ENCODE measurements at regions not wholly inside any gene's neighbourhood (a gene's known extent, or its start where the extent isn't known, plus 50 kb on each side); places are given as distances from the start of the nearest gene placed in this dataset.

DNA sequence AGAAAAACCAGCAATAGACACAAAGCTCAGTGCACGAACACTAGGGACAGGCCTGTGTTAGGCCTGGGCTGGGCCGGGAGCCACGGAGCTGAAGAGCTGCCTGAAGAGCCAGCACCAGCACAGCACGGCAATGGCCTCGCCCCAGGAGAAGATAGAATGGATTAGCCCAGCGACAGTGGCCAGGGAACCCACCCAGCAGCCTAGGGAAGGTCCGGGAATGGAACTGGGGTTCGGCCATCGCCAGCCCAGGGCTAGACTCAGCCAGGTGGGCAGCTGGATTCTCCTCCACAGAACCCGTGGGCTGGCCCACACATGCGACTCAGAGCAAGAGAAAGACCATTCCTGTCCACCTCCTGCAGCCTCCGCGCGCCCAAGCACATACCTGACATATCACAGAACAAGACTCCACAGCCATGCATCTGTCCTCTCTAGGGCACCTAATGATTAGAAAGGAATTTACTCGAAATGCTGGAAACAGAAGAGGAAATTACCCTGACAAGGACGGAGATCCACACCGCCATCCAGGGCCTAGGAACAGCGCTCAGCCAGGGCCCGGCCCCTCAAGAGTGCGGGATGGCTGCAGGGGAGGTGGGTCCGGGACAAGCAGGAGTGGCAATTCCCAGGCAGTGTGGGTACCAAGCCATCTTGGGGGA is 82.8 kb downstream of the TMEM18 start:
- no peak for DNase-seq
- Histone ChIP-seq H3K27me3 (ENCODE audit: low read depth) (peaks cover 66% of the 10 kb centered on the region), H3K27ac (replicated peaks) (no peak overlapping the region), H3K4me3 (no peak overlapping the region), H3K9me3 (replicated peaks) (no peaks in the 10 kb centered on the region), H3K36me3 (no peaks in the 10 kb centered on the region), H3K4me1 (no peaks in the 10 kb centered on the region)
- intact Hi-C loops (cut with micrococcal nuclease), result no loop called here
- TF ChIP-seq, protein P1, sequence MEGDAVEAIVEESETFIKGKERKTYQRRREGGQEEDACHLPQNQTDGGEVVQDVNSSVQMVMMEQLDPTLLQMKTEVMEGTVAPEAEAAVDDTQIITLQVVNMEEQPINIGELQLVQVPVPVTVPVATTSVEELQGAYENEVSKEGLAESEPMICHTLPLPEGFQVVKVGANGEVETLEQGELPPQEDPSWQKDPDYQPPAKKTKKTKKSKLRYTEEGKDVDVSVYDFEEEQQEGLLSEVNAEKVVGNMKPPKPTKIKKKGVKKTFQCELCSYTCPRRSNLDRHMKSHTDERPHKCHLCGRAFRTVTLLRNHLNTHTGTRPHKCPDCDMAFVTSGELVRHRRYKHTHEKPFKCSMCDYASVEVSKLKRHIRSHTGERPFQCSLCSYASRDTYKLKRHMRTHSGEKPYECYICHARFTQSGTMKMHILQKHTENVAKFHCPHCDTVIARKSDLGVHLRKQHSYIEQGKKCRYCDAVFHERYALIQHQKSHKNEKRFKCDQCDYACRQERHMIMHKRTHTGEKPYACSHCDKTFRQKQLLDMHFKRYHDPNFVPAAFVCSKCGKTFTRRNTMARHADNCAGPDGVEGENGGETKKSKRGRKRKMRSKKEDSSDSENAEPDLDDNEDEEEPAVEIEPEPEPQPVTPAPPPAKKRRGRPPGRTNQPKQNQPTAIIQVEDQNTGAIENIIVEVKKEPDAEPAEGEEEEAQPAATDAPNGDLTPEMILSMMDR (IDR thresholded peaks at IDR 0.05; ENCODE audit: borderline replicate concordance), result no peak

DNA sequence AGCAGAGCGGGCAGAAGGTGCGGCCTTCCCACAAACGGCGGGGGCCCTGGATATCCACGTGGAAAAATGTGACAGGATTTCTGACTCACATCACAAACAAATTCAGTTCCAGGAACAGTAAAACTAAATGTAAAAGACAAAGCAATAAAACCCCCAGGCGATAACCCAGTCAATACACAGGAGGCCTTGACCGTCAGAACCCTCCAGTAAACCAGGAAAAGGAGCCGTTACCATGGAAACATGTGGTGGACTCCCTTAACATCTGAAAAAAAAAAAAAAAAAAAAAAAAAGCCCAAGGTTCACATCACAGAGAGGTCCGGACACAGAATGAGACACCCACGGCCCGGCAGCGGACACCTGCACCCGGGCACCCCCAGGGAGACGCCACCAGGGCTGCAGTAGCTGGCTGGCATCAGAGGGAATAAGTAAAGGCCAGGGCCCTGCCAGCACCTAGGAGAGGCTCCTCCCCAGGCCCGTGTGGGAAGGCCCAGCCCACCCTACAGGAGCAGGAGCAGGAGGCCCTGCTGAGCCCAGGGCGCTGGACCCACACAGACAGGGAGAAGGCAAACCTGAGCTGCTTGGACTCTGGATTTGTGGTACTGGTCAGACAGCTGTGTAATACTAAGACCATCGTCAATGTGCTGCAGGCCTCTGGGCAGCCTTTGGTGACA is 83.7 kb downstream of the TMEM18 start:
- no peak overlapping the region for H3K27ac ChIP-seq (replicated peaks)
- intact Hi-C loops (cut with micrococcal nuclease), result no loop called here
- H3K4me1 ChIP-seq, result no peaks in the 10 kb centered on the region
- H3K27me3 ChIP-seq (ENCODE audit: low read depth), result peaks cover 66% of the 10 kb centered on the region
- TF ChIP-seq, protein P1 (IDR thresholded peaks at IDR 0.05; ENCODE audit: borderline replicate concordance), result no peak
- H3K4me3 ChIP-seq, result no peak overlapping the region
- DNase-seq, result no peak
- no peaks in the 10 kb centered on the region for H3K36me3 ChIP-seq
- H3K9me3 ChIP-seq (replicated peaks), result no peaks in the 10 kb centered on the region

DNA sequence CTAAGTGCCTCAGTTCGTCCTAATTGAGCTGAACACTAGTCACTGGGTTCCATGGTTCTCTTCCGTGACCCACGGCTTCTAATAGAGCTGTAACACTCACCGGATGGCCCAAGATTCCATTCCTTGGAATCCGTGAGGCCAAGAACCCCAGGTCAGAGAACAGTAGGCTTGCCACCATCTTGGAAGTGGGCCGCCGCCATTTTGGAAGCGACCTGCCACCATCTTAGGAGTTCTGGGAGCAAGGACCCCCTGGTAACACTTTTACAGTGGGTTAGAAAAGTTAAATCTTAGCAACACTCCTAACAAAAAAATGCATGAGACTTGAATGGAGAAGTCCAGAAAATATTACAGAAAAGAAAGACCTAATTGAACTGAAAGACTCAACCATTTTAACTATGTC is 84.5 kb downstream of the TMEM18 start:
- no peak for DNase-seq
- Histone ChIP-seq H3K27me3 (ENCODE audit: low read depth) (peaks cover 67% of the 10 kb centered on the region), H3K4me3 (no peak overlapping the region), H3K9me3 (replicated peaks) (no peaks in the 10 kb centered on the region), H3K36me3 (no peaks in the 10 kb centered on the region), H3K27ac (replicated peaks) (no peak overlapping the region), H3K4me1 (no peaks in the 10 kb centered on the region)
- intact Hi-C loops (cut with micrococcal nuclease), result no loop called here
- TF ChIP-seq, protein P1 (IDR thresholded peaks at IDR 0.05; ENCODE audit: borderline replicate concordance), result no peak

DNA sequence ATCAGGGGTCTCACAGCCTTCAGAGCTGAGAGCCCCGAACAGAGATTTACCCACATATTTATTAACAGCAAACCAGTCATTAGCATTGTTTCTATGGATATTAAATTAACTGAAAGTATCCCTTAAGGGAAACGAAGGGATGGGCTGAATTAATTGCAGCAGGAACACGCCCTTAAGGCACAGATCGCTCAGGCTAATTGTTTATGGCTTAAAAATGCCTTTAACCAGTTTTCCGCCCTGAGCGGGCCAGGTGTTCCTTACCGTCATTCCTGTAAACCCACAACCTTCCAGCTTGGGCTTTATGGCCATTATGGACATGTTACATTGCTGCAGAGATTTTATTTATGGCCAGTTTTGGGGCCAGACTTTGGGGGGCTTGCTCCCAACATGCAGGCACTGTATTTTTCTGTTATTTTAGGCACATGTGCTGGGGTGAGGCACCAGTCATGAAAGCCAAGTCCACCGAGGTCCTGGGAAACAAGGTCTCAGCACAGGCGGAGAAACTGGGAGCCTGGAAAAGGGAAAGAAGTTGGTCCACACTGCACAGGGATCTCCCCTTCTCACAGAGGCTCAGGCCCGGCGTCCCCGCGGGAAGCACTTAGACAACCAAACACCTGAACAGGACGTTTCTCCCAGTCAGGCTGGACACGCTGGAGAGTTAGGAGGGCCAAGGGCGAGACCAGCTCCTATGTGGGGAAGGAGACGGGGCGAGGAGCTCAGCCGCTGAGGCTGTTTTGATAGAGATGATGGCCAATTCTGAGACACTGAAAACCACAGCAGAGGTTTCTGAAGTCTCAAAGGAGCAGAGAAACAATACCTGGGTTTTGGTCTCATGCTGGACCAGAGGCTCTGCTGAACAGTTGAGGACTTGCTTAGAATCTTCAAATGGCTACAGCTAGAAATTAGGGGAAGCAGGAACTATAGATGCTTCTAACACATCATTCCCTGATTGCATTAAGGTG is 86.7 kb downstream of the TMEM18 start:
- TF ChIP-seq, protein P1 (IDR thresholded peaks at IDR 0.05; ENCODE audit: borderline replicate concordance), result no peak
- Histone ChIP-seq H3K9me3 (replicated peaks) (no peaks in the 10 kb centered on the region), H3K4me1 (peaks cover 6% of the 10 kb centered on the region), H3K36me3 (no peaks in the 10 kb centered on the region), H3K4me3 (no peak overlapping the region), H3K27me3 (ENCODE audit: low read depth) (peaks cover 78% of the 10 kb centered on the region), H3K27ac (replicated peaks) (no peak overlapping the region)
- DNase-seq, result no peak
- intact Hi-C loops (cut with micrococcal nuclease), result no loop called here

DNA sequence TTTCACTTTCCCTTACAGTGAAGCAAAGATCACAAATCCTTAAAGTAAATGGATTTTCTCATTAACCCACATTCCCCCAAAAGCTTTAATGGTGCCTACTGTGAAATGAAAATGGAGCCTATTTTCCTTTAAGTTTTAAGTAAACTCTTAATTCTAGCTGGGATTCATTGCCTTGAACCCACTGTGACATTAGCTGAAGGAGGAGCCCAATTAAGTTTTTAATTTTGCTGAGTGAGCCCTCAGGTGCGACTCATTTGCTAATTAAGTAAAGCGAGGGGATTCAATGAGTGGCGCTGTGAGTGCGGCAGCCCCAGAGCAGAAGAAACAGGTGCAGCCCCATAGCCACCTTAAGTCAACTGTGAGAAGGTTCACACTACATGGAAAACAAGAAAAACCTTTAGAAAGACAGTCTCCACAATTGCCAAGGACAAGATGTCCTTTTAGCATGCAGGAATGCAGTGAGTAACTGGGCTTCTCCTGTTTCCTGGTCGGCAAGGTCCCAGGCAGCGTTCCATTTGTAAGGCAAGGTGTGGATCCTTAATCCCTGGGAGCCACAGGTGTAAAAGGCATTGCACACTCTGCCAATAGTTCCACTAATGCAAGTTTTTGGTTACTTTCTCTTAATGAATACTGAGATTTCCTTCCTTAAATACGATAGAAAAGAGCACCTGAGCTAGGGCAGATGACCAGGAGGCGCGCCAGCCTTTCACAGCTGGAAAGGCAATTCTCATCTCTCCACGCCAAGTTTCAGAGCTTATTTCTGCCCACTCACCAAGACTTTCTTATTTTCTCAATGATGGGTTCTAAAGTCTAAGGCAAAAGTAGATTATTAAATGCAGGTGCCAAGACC is 87.7 kb downstream of the TMEM18 start:
- no peak overlapping the region for H3K4me3 ChIP-seq
- H3K36me3 ChIP-seq, result no peaks in the 10 kb centered on the region
- H3K9me3 ChIP-seq (replicated peaks), result no peaks in the 10 kb centered on the region
- peaks cover 6% of the 10 kb centered on the region for H3K4me1 ChIP-seq
- TF ChIP-seq, protein P1 (IDR thresholded peaks at IDR 0.05; ENCODE audit: borderline replicate concordance), result no peak
- intact Hi-C loops (cut with micrococcal nuclease), result no loop called here
- no peak for DNase-seq
- H3K27me3 ChIP-seq (ENCODE audit: low read depth), result peaks cover 79% of the 10 kb centered on the region
- H3K27ac ChIP-seq (replicated peaks), result no peak overlapping the region

Data from left ventricle myocardium inferior (tissue), 1 donor.